Keratinocyte (primary cell): ENCODE measurements at regions not wholly inside any gene's neighbourhood (a gene's known extent, or its start where the extent isn't known, plus 50 kb on each side); places are given as distances from the start of the nearest gene placed in this dataset.
A peak's percentile ranks its signal among the peaks of the same experiment; 100 is the strongest.

Experiments used
- DNase-seq: peaks from one replicate; pipeline ENCODE4 v3.0.0-alpha.2; 2011; ENCODE audit warnings: low read depth, missing footprints, low spot score
- FAIRE-seq: peaks from 2 replicates; lab custom pipeline; 2011; peaks lifted over from hg19 to GRCh38; lab: Jason Lieb, UNC
- H2AFZ ChIP-seq: 2 replicates; pipeline ENCODE4 v1.6.0; 2012; ENCODE audit warnings: low read length, control low read depth, inconsistent platforms; ENCODE audit not compliant: control insufficient read depth
- H3K27ac ChIP-seq: 2 replicates; pipeline ENCODE4 v1.5.1; 2011; ENCODE audit warnings: low read length; ENCODE audit not compliant: control insufficient read depth, insufficient read depth
- H3K27me3 ChIP-seq: 3 replicates; pipeline ENCODE4 v1.6.0; 2011; ENCODE audit warnings: low read length; ENCODE audit not compliant: control insufficient read depth, insufficient read depth; ENCODE audit errors: extremely low read depth
- H3K36me3 ChIP-seq, 2 experiments: 2 replicates in 1 of 2; 3 replicates in 1 of 2; pipeline ENCODE4 v1.5.1; 2011; ENCODE audit warnings: low read length in 2 of 2, mild to moderate bottlenecking in 1 of 2; ENCODE audit not compliant: control insufficient read depth in 2 of 2, insufficient read depth in 2 of 2; ENCODE audit errors: extremely low read depth in 1 of 2
- H3K4me1 ChIP-seq: 3 replicates; pipeline ENCODE4 v1.5.1; 2011; ENCODE audit warnings: low read length; ENCODE audit not compliant: control insufficient read depth, insufficient read depth; ENCODE audit errors: extremely low read depth
- H3K4me2 ChIP-seq: 3 replicates; pipeline ENCODE4 v1.6.0; 2011; ENCODE audit warnings: low read depth, low read length; ENCODE audit not compliant: control insufficient read depth, insufficient read depth; ENCODE audit errors: extremely low read depth
- H3K4me3 ChIP-seq, 3 experiments: fragments of 200-600 bp in 1 of 3; sonication (generic) in 1 of 3; 2 replicates in 2 of 3; 3 replicates in 1 of 3; pipeline ENCODE4 v1.5.1; 2011 to 2016; ENCODE audit warnings: low read length in 3 of 3, mild to moderate bottlenecking in 3 of 3, control low read depth in 2 of 3, inconsistent platforms in 1 of 3, low read depth in 1 of 3, mixed read lengths in 1 of 3, mixed run types in 1 of 3, moderate library complexity in 1 of 3; ENCODE audit not compliant: control insufficient read depth in 2 of 3, insufficient read depth in 2 of 3; ENCODE audit errors: extremely low read depth in 1 of 3
- H3K79me2 ChIP-seq: 2 replicates; pipeline ENCODE4 v1.6.0; 2012; ENCODE audit warnings: low read length; ENCODE audit not compliant: control insufficient read depth, insufficient read depth
- H3K9ac ChIP-seq: 3 replicates; pipeline ENCODE4 v1.6.0; 2011; ENCODE audit warnings: low read length; ENCODE audit not compliant: control insufficient read depth, insufficient read depth; ENCODE audit errors: extremely low read depth
- H3K9me1 ChIP-seq: 3 replicates; pipeline ENCODE4 v1.6.0; 2011; ENCODE audit warnings: low read length; ENCODE audit not compliant: control insufficient read depth, insufficient read depth; ENCODE audit errors: extremely low read depth
- H3K9me3 ChIP-seq: 2 replicates; pipeline ENCODE4 v1.5.1; 2012; ENCODE audit warnings: low read depth, low read length; ENCODE audit not compliant: control insufficient read depth
- H4K20me1 ChIP-seq: 3 replicates; pipeline ENCODE4 v1.6.0; 2011; ENCODE audit warnings: low read length; ENCODE audit not compliant: control insufficient read depth, insufficient read depth; ENCODE audit errors: extremely low read depth
- EZH2 ChIP-seq: IDR thresholded peaks from one replicate; pipeline ENCODE4 v1.6.1; 2012; ENCODE audit warnings: inconsistent platforms, mild to moderate bottlenecking, low read length, moderate library complexity
- dilution Hi-C: fragments of 300-500 bp; cut with MboI; formaldehyde crosslinking; loops from one replicate; pipeline ENCODE4 v1.7.0; 2020; ENCODE audit warnings: low sequenced_read_pairs; ENCODE audit not compliant: extremely low pct_ligation_motif_present
- TF ChIP-seq, protein P1 (sequence below), 3 experiments: IDR thresholded peaks in 1 of 3; conservative IDR thresholded peaks in 1 of 3; optimal IDR thresholded peaks in 1 of 3; 2 replicates in 2 of 3; 3 replicates in 1 of 3; pipeline versions ENCODE3 to v1.5.1; 2011; ENCODE audit warnings: low read length in 3 of 3, mild to moderate bottlenecking in 3 of 3, moderate library complexity in 2 of 3, control low read depth in 1 of 3, inconsistent platforms in 1 of 3; ENCODE audit not compliant: insufficient read depth in 2 of 3; ENCODE audit errors: extremely low read depth in 1 of 3

GRCh38 chr2:220125551-220125950, 498.1 kb downstream of the SLC4A3 start:
- DNase-seq, result no peak
- Histone ChIP-seq H3K27me3 (no peaks in the 10 kb centered on the region), H3K9me1 (no peaks in the 10 kb centered on the region), H3K27ac (no peak overlapping the region), H3K79me2 (no peaks in the 10 kb centered on the region), H3K4me3 (no peak overlapping the region), H2AFZ (no peak overlapping the region), H3K9ac (no peak overlapping the region), H4K20me1 (no peaks in the 10 kb centered on the region), H3K4me2 (no peak overlapping the region), H3K36me3 (no peaks in the 10 kb centered on the region), H3K9me3 (peaks cover 3% of the 10 kb centered on the region), H3K4me1 (peaks cover 2% of the 10 kb centered on the region)
- TF ChIP-seq EZH2, result no peak
- TF ChIP-seq, protein P1, sequence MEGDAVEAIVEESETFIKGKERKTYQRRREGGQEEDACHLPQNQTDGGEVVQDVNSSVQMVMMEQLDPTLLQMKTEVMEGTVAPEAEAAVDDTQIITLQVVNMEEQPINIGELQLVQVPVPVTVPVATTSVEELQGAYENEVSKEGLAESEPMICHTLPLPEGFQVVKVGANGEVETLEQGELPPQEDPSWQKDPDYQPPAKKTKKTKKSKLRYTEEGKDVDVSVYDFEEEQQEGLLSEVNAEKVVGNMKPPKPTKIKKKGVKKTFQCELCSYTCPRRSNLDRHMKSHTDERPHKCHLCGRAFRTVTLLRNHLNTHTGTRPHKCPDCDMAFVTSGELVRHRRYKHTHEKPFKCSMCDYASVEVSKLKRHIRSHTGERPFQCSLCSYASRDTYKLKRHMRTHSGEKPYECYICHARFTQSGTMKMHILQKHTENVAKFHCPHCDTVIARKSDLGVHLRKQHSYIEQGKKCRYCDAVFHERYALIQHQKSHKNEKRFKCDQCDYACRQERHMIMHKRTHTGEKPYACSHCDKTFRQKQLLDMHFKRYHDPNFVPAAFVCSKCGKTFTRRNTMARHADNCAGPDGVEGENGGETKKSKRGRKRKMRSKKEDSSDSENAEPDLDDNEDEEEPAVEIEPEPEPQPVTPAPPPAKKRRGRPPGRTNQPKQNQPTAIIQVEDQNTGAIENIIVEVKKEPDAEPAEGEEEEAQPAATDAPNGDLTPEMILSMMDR (optimal IDR thresholded peaks at IDR 0.05 in 1 of 3, IDR thresholded peaks at IDR 0.05 in 1 of 3, conservative IDR thresholded peaks at IDR 0.05 in 1 of 3; ENCODE audit: extremely low read depth in 1 of 3, insufficient read depth in 2 of 3, low read length in 3 of 3), result no peak
- dilution Hi-C loops, result no loop called here
- FAIRE-seq, result no peak

GRCh38 chr2:220127311-220127710, 499.9 kb downstream of the SLC4A3 start:
- no peak for DNase-seq
- peak; percentile 65 for FAIRE-seq
- H3K9me3 ChIP-seq, result peaks cover 5% of the 10 kb centered on the region
- TF ChIP-seq, protein P1 (optimal IDR thresholded peaks at IDR 0.05 in 1 of 3, IDR thresholded peaks at IDR 0.05 in 1 of 3, conservative IDR thresholded peaks at IDR 0.05 in 1 of 3; ENCODE audit: extremely low read depth in 1 of 3, insufficient read depth in 2 of 3, low read length in 3 of 3), result no peak
- TF ChIP-seq EZH2, result no peak
- dilution Hi-C loops, result no loop called here
- peak overlapping the region; percentile 52 for H2AFZ ChIP-seq
- no peaks in the 10 kb centered on the region for H3K79me2 ChIP-seq
- no peak overlapping the region for H3K4me2 ChIP-seq
- H3K9ac ChIP-seq, result no peak overlapping the region
- no peaks in the 10 kb centered on the region for H3K36me3 ChIP-seq
- H3K27ac ChIP-seq, result no peak overlapping the region
- H3K27me3 ChIP-seq, result no peaks in the 10 kb centered on the region
- H3K4me3 ChIP-seq, result no peak overlapping the region
- no peaks in the 10 kb centered on the region for H3K9me1 ChIP-seq
- no peaks in the 10 kb centered on the region for H4K20me1 ChIP-seq
- H3K4me1 ChIP-seq, result peaks cover 2% of the 10 kb centered on the region
